B cell (primary cell): ENCODE measurements at regions not wholly inside any gene's neighbourhood (a gene's known extent, or its start where the extent isn't known, plus 50 kb on each side); places are given as distances from the start of the nearest gene placed in this dataset.

ENCODE experiments used
- ATAC-seq: fragments of 200-7000 bp; cut with Tn5 transposase; one replicate; pipeline ENCODE4 v1.10.0; 2021; ENCODE audit warnings: low read depth, mild to moderate bottlenecking, moderate number of reproducible peaks, moderate library complexity
- CTCF ChIA-PET: fragments of 350-600 bp; sonication (Branson Sonifier 250); formaldehyde crosslinking; loops from one replicate; lab custom pipeline; 2021; ENCODE audit warnings: antibody characterized with exemption, inconsistent platforms; lab: Charles Lee
- POLR2A ChIA-PET: fragments of 350-600 bp; sonication (Branson Sonifier 250); formaldehyde crosslinking; loops from one replicate; lab custom pipeline; 2021; ENCODE audit warnings: antibody characterized with exemption; lab: Charles Lee
- DNase-seq: peaks from one replicate; pipeline ENCODE4 v3.0.0; 2013
- H2AFZ ChIP-seq: 2 replicates; pipeline ENCODE4 v1.6.1; 2012; ENCODE audit warnings: mild to moderate bottlenecking, low read depth, low read length; ENCODE audit not compliant: insufficient read depth, poor library complexity, severe bottlenecking
- H3K27ac ChIP-seq, 2 donors: 1 replicate in 1 of 2; 2 replicates in 1 of 2; pipeline ENCODE4 v1.5.1; 2012 to 2013; ENCODE audit warnings: low read length in 2 of 2, mild to moderate bottlenecking in 2 of 2, moderate library complexity in 1 of 2
- H3K27me3 ChIP-seq, 4 experiments: fragments of 200-600 bp in 1 of 4; sonication (generic) in 1 of 4; replicated peaks in 1 of 4; 1 replicate in 2 of 4; 2 replicates in 2 of 4; pipeline versions ENCODE4 v1.6.1 to v1.7.0; 2013 to 2016; ENCODE audit warnings: low read length in 3 of 4, mild to moderate bottlenecking in 2 of 4, mixed read lengths in 1 of 4, moderate library complexity in 1 of 4; ENCODE audit not compliant: insufficient read depth in 4 of 4, control insufficient read depth in 3 of 4; ENCODE audit errors: control extremely low read depth in 1 of 4
- H3K36me3 ChIP-seq, 2 experiments: replicated peaks in 1 of 2; 1 replicate in 1 of 2; 2 replicates in 1 of 2; pipeline versions ENCODE4 v1.6.1 to v1.7.1; 2013; ENCODE audit warnings: low read length in 1 of 2; ENCODE audit not compliant: insufficient read depth in 2 of 2, control insufficient read depth in 1 of 2; ENCODE audit errors: control extremely low read depth in 1 of 2, extremely low read depth in 1 of 2
- H3K4me1 ChIP-seq, 2 donors: fragments of 200-600 bp in 1 of 2; sonication (generic) in 1 of 2; 1 replicate in 1 of 2; 2 replicates in 1 of 2; pipeline versions ENCODE4 v1.5.1 to v1.6.1; 2013 to 2017; ENCODE audit warnings: low read length in 2 of 2; ENCODE audit not compliant: control insufficient read depth in 2 of 2, insufficient read depth in 2 of 2
- H3K4me2 ChIP-seq: replicated peaks from 2 replicates; pipeline ENCODE3; 2012; ENCODE audit warnings: mild to moderate bottlenecking, low read depth, low read length; ENCODE audit not compliant: poor library complexity, severe bottlenecking
- H3K4me3 ChIP-seq, 5 experiments: fragments of 200-600 bp in 1 of 5; sonication (generic) in 1 of 5; 1 replicate in 3 of 5; 2 replicates in 2 of 5; pipeline versions ENCODE4 v1.5.1 to v1.7.0; 2011 to 2016; ENCODE audit warnings: low read length in 4 of 5, mild to moderate bottlenecking in 4 of 5, low read depth in 2 of 5, control low read depth in 1 of 5, moderate library complexity in 1 of 5; ENCODE audit not compliant: insufficient read depth in 1 of 5; ENCODE audit errors: control extremely low read depth in 1 of 5, extremely low read depth in 1 of 5
- H3K79me2 ChIP-seq: fragments of 200-600 bp; sonication (generic); one replicate; pipeline ENCODE4 v1.6.0; 2016; ENCODE audit warnings: low read length; ENCODE audit not compliant: control insufficient read depth, insufficient read depth
- H3K9ac ChIP-seq: fragments of 200-600 bp; sonication (generic); 2 replicates; pipeline ENCODE4 v1.6.1; 2017; ENCODE audit warnings: mild to moderate bottlenecking, low read length, moderate library complexity
- H3K9me3 ChIP-seq, 3 donors: one replicate each; pipeline versions ENCODE4 v1.6.1 to v1.7.1; 2013; ENCODE audit warnings: low read length in 2 of 3; ENCODE audit not compliant: control insufficient read depth in 2 of 3, insufficient read depth in 1 of 3; ENCODE audit errors: control extremely low read depth in 1 of 3
- H4K20me1 ChIP-seq: 2 replicates; pipeline ENCODE4 v1.6.0; 2012; ENCODE audit warnings: mild to moderate bottlenecking, low read length; ENCODE audit not compliant: insufficient read depth, control insufficient read depth, poor library complexity, severe bottlenecking
- H3K27ac Mint-ChIP-seq: one replicate; pipeline ENCODE4 v1.8.0; 2021; ENCODE audit warnings: mixed read lengths
- H3K27me3 Mint-ChIP-seq: one replicate; pipeline ENCODE4 v1.8.0; 2021; ENCODE audit warnings: mixed read lengths
- H3K4me1 Mint-ChIP-seq: one replicate; pipeline ENCODE4 v1.8.0; 2021; ENCODE audit warnings: mixed read lengths
- H3K4me3 Mint-ChIP-seq: one replicate; pipeline ENCODE4 v1.8.0; 2021; ENCODE audit warnings: mixed read lengths
- H3K9me3 Mint-ChIP-seq: one replicate; pipeline ENCODE4 v1.8.0; 2022; ENCODE audit warnings: mixed read lengths; ENCODE audit not compliant: insufficient read depth
- CTCF ChIP-seq: fragments of 200-600 bp; IDR thresholded peaks from one replicate; pipeline ENCODE4 v1.8.0; 2022; ENCODE audit warnings: antibody characterized with exemption, mild to moderate bottlenecking
- EZH2 ChIP-seq: IDR thresholded peaks from 2 replicates; pipeline ENCODE4 v1.6.1; 2012; ENCODE audit warnings: borderline replicate concordance, low read depth, mild to moderate bottlenecking, moderate library complexity, low read length; ENCODE audit not compliant: insufficient read depth, poor library complexity, severe bottlenecking
- WGBS: methylation state at CpG from one replicate; pipeline ENCODE4 v1.1.5; 2013; ENCODE audit warnings: missing lambda C conversion rate; ENCODE audit not compliant: insufficient coverage; 5-methylcytosine and 5-hydroxymethylcytosine counted together
- intact Hi-C: fragments of 100-400 bp; cut with micrococcal nuclease; formaldehyde crosslinking; loops from one replicate; pipeline ENCODE4 v1.10.0; 2022

DNA sequence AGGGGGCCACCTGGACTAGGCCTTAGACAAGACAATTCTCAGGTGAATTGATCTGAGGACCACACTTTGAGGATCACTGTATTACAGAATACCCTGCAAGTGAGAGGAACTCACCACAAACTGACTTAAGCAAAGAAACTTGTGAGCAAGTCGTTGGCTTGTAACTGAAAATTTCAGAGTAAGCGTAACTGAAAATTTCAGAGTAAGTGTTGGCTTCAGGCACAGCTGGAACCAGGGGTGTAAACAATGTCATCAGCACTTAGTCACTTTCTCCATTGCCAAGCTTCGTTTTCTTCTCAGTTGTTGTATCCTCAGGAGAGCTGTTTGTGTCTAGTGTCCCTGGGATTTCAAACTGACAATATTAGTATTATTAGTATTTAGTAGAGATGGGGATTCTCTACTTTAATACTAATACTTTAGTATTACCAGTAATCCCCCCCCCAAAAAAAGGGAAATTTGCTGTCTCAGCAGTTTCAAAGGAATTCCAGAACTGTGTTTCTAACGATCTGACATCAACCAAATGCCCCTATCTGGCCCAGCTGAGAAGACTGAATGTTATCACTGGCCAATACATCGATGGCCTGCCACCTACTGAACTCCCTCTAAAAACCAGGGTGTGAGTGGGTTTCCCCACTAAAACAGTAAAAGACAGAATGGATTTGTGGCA lies 474.4 kb downstream of the NTRK3 start:
- H3K4me1 ChIP-seq: no peaks in the 10 kb centered on the region
- H3K27ac ChIP-seq: no peak overlapping the region
- no peak overlapping the region for H2AFZ ChIP-seq
- H3K9ac ChIP-seq: no peak overlapping the region
- no peaks in the 10 kb centered on the region for H3K9me3 Mint-ChIP-seq
- DNase-seq: no peak
- no peak overlapping the region for H3K4me2 ChIP-seq
- no peaks in the 10 kb centered on the region for H3K4me1 Mint-ChIP-seq
- CTCF ChIA-PET: no interaction called here
- 77% methylated on average over 2 of the region's 5 CpGs for WGBS
- TF ChIP-seq CTCF: no peak
- no peak for TF ChIP-seq EZH2
- H4K20me1 ChIP-seq: no peaks in the 10 kb centered on the region
- intact Hi-C loops: no loop called here
- H3K4me3 ChIP-seq: no peak overlapping the region
- POLR2A ChIA-PET: no interaction called here
- H3K79me2 ChIP-seq: no peaks in the 10 kb centered on the region
- no peak overlapping the region for H3K4me3 Mint-ChIP-seq
- H3K27me3 ChIP-seq: no peaks in the 10 kb centered on the region
- H3K27ac Mint-ChIP-seq: no peak overlapping the region
- no peak for ATAC-seq
- peaks cover 0 to 4% (median 0%) of the 10 kb centered on the region in 3 donors for H3K9me3 ChIP-seq
- H3K27me3 Mint-ChIP-seq: no peaks in the 10 kb centered on the region
- H3K36me3 ChIP-seq: no peaks in the 10 kb centered on the region

DNA sequence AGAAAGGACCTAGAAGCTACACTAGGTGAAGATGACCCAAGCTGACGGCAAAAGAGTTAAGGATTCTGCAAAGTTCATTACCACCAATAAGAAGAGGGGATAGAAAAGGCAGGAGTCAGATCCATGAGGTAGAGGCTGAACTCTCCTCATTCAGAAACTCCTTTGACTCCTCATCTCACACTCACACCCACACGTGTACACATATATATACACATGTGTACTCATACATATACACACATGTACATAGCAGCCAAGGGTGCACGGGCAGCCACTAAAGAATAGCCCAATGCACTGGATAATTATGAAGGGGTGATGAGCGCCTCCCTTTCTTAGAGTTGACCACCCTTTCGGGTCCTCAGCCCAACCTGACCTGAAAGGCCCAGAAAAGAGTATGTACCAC lies 476.8 kb downstream of the NTRK3 start:
- H3K27me3 Mint-ChIP-seq: no peaks in the 10 kb centered on the region
- H3K9me3 Mint-ChIP-seq: no peaks in the 10 kb centered on the region
- DNase-seq (no peak), ATAC-seq (no peak)
- H3K9me3 ChIP-seq: peaks cover 0 to 4% (median 0%) of the 10 kb centered on the region in 3 donors
- CTCF ChIA-PET: no interaction called here
- no peaks in the 10 kb centered on the region for H3K79me2 ChIP-seq
- no peaks in the 10 kb centered on the region for H3K4me1 Mint-ChIP-seq
- no peak overlapping the region for H3K4me2 ChIP-seq
- no peak overlapping the region for H3K4me3 Mint-ChIP-seq
- POLR2A ChIA-PET: no interaction called here
- no peak overlapping the region for H3K9ac ChIP-seq
- intact Hi-C loops: no loop called here
- no peaks in the 10 kb centered on the region for H3K4me1 ChIP-seq
- no peak overlapping the region for H2AFZ ChIP-seq
- H3K36me3 ChIP-seq: no peaks in the 10 kb centered on the region
- no peak overlapping the region for H3K27ac Mint-ChIP-seq
- H4K20me1 ChIP-seq: no peaks in the 10 kb centered on the region
- H3K4me3 ChIP-seq: no peak overlapping the region
- 85% methylated on average over 4 of the region's 5 CpGs for WGBS
- no peak overlapping the region for H3K27ac ChIP-seq
- no peak for TF ChIP-seq CTCF
- no peak for TF ChIP-seq EZH2
- H3K27me3 ChIP-seq: no peaks in the 10 kb centered on the region
